H1 (cell line): ENCODE measurements at regions not wholly inside any gene's neighbourhood (a gene's known extent, or its start where the extent isn't known, plus 50 kb on each side); places are given as distances from the start of the nearest gene placed in this dataset.

Source experiments
- CTCF ChIA-PET: fragments of 300-600 bp; sonication (Branson Sonifier 250); formaldehyde crosslinking; loops from one replicate; lab custom pipeline; 2021; ENCODE audit not compliant: partially characterized antibody; lab: Charles Lee
- POLR2A ChIA-PET: fragments of 300-600 bp; sonication (Branson Sonifier 250); formaldehyde crosslinking; loops from one replicate; lab custom pipeline; 2021; ENCODE audit warnings: inconsistent platforms; ENCODE audit not compliant: partially characterized antibody; lab: Charles Lee
- DNase-seq, 2 experiments: peaks; one replicate each; pipeline versions ENCODE4 v3.0.0 to v3.0.0-alpha.2; 2010 to 2022; ENCODE audit warnings: low spot score in 2 of 2, low read depth in 1 of 2, mixed read lengths in 1 of 2
- FAIRE-seq: peaks from 2 replicates; lab custom pipeline; 2011; peaks lifted over from hg19 to GRCh38; lab: Jason Lieb, UNC
- H2AFZ ChIP-seq: 2 replicates; pipeline ENCODE4 v1.8.1; 2012; ENCODE audit warnings: low read length, inconsistent platforms
- H2AK5ac ChIP-seq: 2 replicates; pipeline ENCODE4 v1.6.1; 2013; ENCODE audit warnings: low read depth, low read length
- H2BK120ac ChIP-seq: replicated peaks from 2 replicates; pipeline ENCODE3; 2013; ENCODE audit warnings: low read depth, low read length, inconsistent platforms
- H2BK12ac ChIP-seq: 2 replicates; pipeline ENCODE4 v1.6.1; 2013; ENCODE audit warnings: low read depth, low read length
- H2BK15ac ChIP-seq: 2 replicates; pipeline ENCODE4 v1.6.1; 2013; ENCODE audit warnings: low read length
- H2BK20ac ChIP-seq: 2 replicates; pipeline ENCODE4 v1.6.1; 2013; ENCODE audit warnings: low read length
- H2BK5ac ChIP-seq: 2 replicates; pipeline ENCODE4 v1.6.1; 2013; ENCODE audit warnings: low read depth, low read length
- H3K14ac ChIP-seq: 2 replicates; pipeline ENCODE4 v1.6.1; 2013; ENCODE audit warnings: inconsistent platforms; ENCODE audit not compliant: insufficient read length
- H3K18ac ChIP-seq: 2 replicates; pipeline ENCODE4 v1.6.1; 2013; ENCODE audit warnings: low read length; ENCODE audit errors: extremely low read depth
- H3K23ac ChIP-seq: 2 replicates; pipeline ENCODE4 v1.6.1; 2013; ENCODE audit warnings: inconsistent platforms; ENCODE audit not compliant: insufficient read length
- H3K23me2 ChIP-seq: 2 replicates; pipeline ENCODE4 v1.6.1; 2013; ENCODE audit warnings: low read depth, low read length
- H3K27ac ChIP-seq: 2 replicates; pipeline ENCODE4 v1.6.1; 2011; ENCODE audit warnings: low read depth, low read length, inconsistent platforms
- H3K27me3 ChIP-seq, 4 experiments: replicated peaks in 1 of 4; 1 replicate in 1 of 4; 2 replicates in 3 of 4; pipeline versions ENCODE4 v1.6.1 to v1.8.1; 2011 to 2013; ENCODE audit warnings: low read length in 3 of 4, mild to moderate bottlenecking in 3 of 4, inconsistent platforms in 2 of 4, mixed read lengths in 2 of 4, moderate library complexity in 1 of 4; ENCODE audit not compliant: control insufficient read depth in 3 of 4, insufficient read depth in 3 of 4; ENCODE audit errors: extremely low read depth in 1 of 4
- H3K36me3 ChIP-seq, 4 experiments: 2 replicates each; pipeline versions ENCODE4 v1.6.1 to v1.8.1; 2011 to 2013; ENCODE audit warnings: mild to moderate bottlenecking in 4 of 4, low read length in 3 of 4, moderate library complexity in 2 of 4, control low read depth in 1 of 4, inconsistent platforms in 1 of 4; ENCODE audit not compliant: insufficient read depth in 4 of 4, control insufficient read depth in 2 of 4
- H3K4ac ChIP-seq: replicated peaks from 2 replicates; pipeline ENCODE3; 2013; ENCODE audit warnings: low read length, low read depth, mixed read lengths, inconsistent platforms; ENCODE audit not compliant: insufficient read length
- H3K4me1 ChIP-seq, 4 experiments: replicated peaks in 1 of 4; 1 replicate in 1 of 4; 2 replicates in 3 of 4; pipeline versions ENCODE4 v1.6.1 to v1.8.1; 2011 to 2013; ENCODE audit warnings: low read length in 3 of 4, inconsistent platforms in 2 of 4, mixed read lengths in 1 of 4; ENCODE audit not compliant: insufficient read depth in 4 of 4, control insufficient read depth in 3 of 4
- H3K4me2 ChIP-seq, 2 experiments: 2 replicates each; pipeline versions ENCODE4 v1.6.1 to v1.8.1; 2011 to 2013; ENCODE audit warnings: low read depth in 2 of 2, low read length in 2 of 2, control low read depth in 1 of 2, inconsistent platforms in 1 of 2, mild to moderate bottlenecking in 1 of 2; ENCODE audit not compliant: insufficient read depth in 1 of 2
- H3K4me3 ChIP-seq, 4 experiments: fragments of 200-600, 300-600 bp in 1 of 4; sonication (generic), shearing (Covaris generic), sonication (Bioruptor Twin) in 1 of 4; 2 replicates each; pipeline versions ENCODE4 v1.5.1 to v1.8.1; 2011 to 2016; ENCODE audit warnings: low read length in 4 of 4, low read depth in 3 of 4, control low read depth in 2 of 4, inconsistent platforms in 2 of 4, mild to moderate bottlenecking in 2 of 4, mixed read lengths in 1 of 4, moderate library complexity in 1 of 4; ENCODE audit not compliant: insufficient read depth in 2 of 4; ENCODE audit errors: extremely low read depth in 1 of 4
- H3K56ac ChIP-seq: replicated peaks from 2 replicates; pipeline ENCODE3; 2013; ENCODE audit warnings: low read depth, mild to moderate bottlenecking, mixed read lengths, low read length, inconsistent platforms; ENCODE audit not compliant: insufficient read length
- H3K79me1 ChIP-seq: 2 replicates; pipeline ENCODE4 v1.6.1; 2013; ENCODE audit warnings: low read depth, low read length, control low read depth
- H3K79me2 ChIP-seq, 2 experiments: 2 replicates each; pipeline versions ENCODE4 v1.6.1 to v1.8.1; 2012 to 2013; ENCODE audit warnings: low read length in 2 of 2, mild to moderate bottlenecking in 2 of 2, inconsistent platforms in 1 of 2; ENCODE audit not compliant: insufficient read depth in 2 of 2, control insufficient read depth in 1 of 2
- H3K9ac ChIP-seq, 4 experiments: replicated peaks in 1 of 4; 1 replicate in 1 of 4; 2 replicates in 3 of 4; pipeline versions ENCODE4 v1.6.1 to v1.8.1; 2011 to 2013; ENCODE audit warnings: low read depth in 3 of 4, low read length in 3 of 4, control low read depth in 2 of 4, mild to moderate bottlenecking in 2 of 4, moderate library complexity in 2 of 4, inconsistent platforms in 1 of 4; ENCODE audit errors: extremely low read depth in 1 of 4
- H3K9me3 ChIP-seq, 2 experiments: 2 replicates each; pipeline versions ENCODE4 v1.6.1 to v1.8.1; 2012 to 2013; ENCODE audit warnings: mild to moderate bottlenecking in 2 of 2, moderate library complexity in 2 of 2, control low read depth in 1 of 2, inconsistent platforms in 1 of 2, low read depth in 1 of 2, low read length in 1 of 2, mixed read lengths in 1 of 2; ENCODE audit not compliant: insufficient read depth in 2 of 2
- H4K20me1 ChIP-seq, 2 experiments: replicated peaks in 1 of 2; 2 replicates each; pipeline versions ENCODE3 to v1.8.1; 2011 to 2013; ENCODE audit warnings: inconsistent platforms in 2 of 2, low read length in 2 of 2, mild to moderate bottlenecking in 1 of 2; ENCODE audit not compliant: insufficient read depth in 2 of 2, control insufficient read depth in 1 of 2
- H4K5ac ChIP-seq: 2 replicates; pipeline ENCODE4 v1.6.1; 2013; ENCODE audit warnings: low read length, low read depth, mixed read lengths, inconsistent platforms; ENCODE audit not compliant: insufficient read length
- H4K8ac ChIP-seq: 2 replicates; pipeline ENCODE4 v1.8.0; 2013; ENCODE audit warnings: mild to moderate bottlenecking, moderate library complexity, low read length, inconsistent platforms; ENCODE audit not compliant: insufficient read depth; ENCODE audit errors: extremely low read depth
- H4K91ac ChIP-seq: replicated peaks from 2 replicates; pipeline ENCODE3; 2013; ENCODE audit warnings: low read length, mixed read lengths, inconsistent platforms; ENCODE audit not compliant: insufficient read length
- ATF3 ChIP-seq: IDR thresholded peaks from 2 replicates; pipeline ENCODE4 v1.6.1; 2011; ENCODE audit warnings: low read depth, mild to moderate bottlenecking, low read length; ENCODE audit not compliant: insufficient read depth
- BRCA1 ChIP-seq: IDR thresholded peaks from 2 replicates; pipeline ENCODE4 v1.6.1; 2012; ENCODE audit warnings: low read depth, low read length, improper control_type of control experiment
- CEBPB ChIP-seq: IDR thresholded peaks from 2 replicates; pipeline ENCODE4 v1.6.1; 2012; ENCODE audit warnings: low read depth, low read length
- PHF8 ChIP-seq: fragments of 200-600 bp; sonication (generic); conservative IDR thresholded peaks from 2 replicates; pipeline ENCODE4 v1.7.1; 2012; ENCODE audit warnings: low read depth, mild to moderate bottlenecking, inconsistent platforms, low read length, moderate library complexity
- SIRT6 ChIP-seq: IDR thresholded peaks from one replicate; pipeline ENCODE4 v1.7.1; 2012; ENCODE audit warnings: low read length, inconsistent platforms
- ZNF274 ChIP-seq: IDR thresholded peaks from 2 replicates; pipeline ENCODE4 v1.7.0; 2012; ENCODE audit warnings: low read length, borderline replicate concordance; ENCODE audit errors: extremely low read depth
- WGBS, 2 experiments: shearing (Covaris generic) in 1 of 2; methylation state at CpG; one replicate each; pipeline versions ENCODE4 v1.1.6 to v1.1.7; 2013 to 2015; ENCODE audit warnings: low lambda C conversion rate in 2 of 2, mixed read lengths in 2 of 2, inconsistent platforms in 1 of 2, low coverage in 1 of 2, missing lambda C conversion rate in 1 of 2; ENCODE audit not compliant: insufficient replicate concordance in 2 of 2, insufficient coverage in 1 of 2, insufficient read length in 1 of 2; ENCODE audit errors: extremely low coverage in 1 of 2, missing lambda C conversion rate in 1 of 2; 5-methylcytosine and 5-hydroxymethylcytosine counted together

DNA sequence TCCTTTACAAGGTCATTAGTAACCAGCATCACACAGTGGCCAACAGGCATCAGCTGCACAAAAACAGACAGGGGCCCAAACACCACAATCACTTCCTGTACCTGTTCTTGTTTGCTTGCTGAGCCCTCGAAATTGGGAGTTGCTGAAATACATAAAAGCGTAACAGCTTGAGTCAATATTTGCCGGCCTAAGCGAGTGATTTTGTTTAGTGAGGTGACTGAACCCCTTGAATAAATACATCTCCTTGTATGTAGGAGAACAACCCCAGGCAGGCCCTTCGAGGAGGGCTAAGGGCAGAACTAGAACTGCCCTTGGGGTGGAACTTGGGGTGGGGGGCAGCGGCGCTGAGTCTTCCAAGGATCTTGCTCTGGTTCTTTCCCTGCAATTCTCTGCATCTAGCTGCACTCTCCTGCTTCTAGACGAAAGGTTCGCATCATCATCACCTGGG, 502.5 kb downstream of the RASEF start:
- no peak overlapping the region for H4K5ac ChIP-seq
- H3K79me1 ChIP-seq: no peaks in the 10 kb centered on the region
- no peak overlapping the region for H3K9ac ChIP-seq
- peaks cover 0 to 2% of the 10 kb centered on the region in 2 experiments for H4K20me1 ChIP-seq
- H2BK15ac ChIP-seq: no peak overlapping the region
- no peak overlapping the region for H3K14ac ChIP-seq
- CTCF ChIA-PET: interaction anchor here (0.6 to 2.2 kb wide), 4 partner anchors 10 to 344 kb away, joined by 3 to 8 read pairs (median 4); no protein-coding TSS in a partner anchor
- H3K4ac ChIP-seq: no peak overlapping the region
- POLR2A ChIA-PET: no interaction called here
- peaks cover 0 to 4% (median 0%) of the 10 kb centered on the region in 4 experiments; a peak in 2 of 7 replicates for H3K4me1 ChIP-seq
- H3K23me2 ChIP-seq: peaks cover 2% of the 10 kb centered on the region; the same call in 1 of the 2 replicates
- no peak overlapping the region for H2BK120ac ChIP-seq
- H3K18ac ChIP-seq: no peak overlapping the region
- H2BK12ac ChIP-seq: no peak overlapping the region
- H3K4me2 ChIP-seq: no peak overlapping the region
- no peaks in the 10 kb centered on the region; a peak in 1 of 4 replicates for H3K79me2 ChIP-seq
- no peak overlapping the region for H3K56ac ChIP-seq
- no peak overlapping the region for H3K4me3 ChIP-seq
- H4K91ac ChIP-seq: no peak overlapping the region
- H2BK20ac ChIP-seq: no peak overlapping the region
- no peak overlapping the region for H3K23ac ChIP-seq
- no peaks in the 10 kb centered on the region; a peak in 1 of 4 replicates for H3K9me3 ChIP-seq
- no peaks in the 10 kb centered on the region for H3K27me3 ChIP-seq
- H2BK5ac ChIP-seq: no peak overlapping the region
- TF ChIP-seq CEBPB (no peak), PHF8 (no peak), SIRT6 (no peak), BRCA1 (no peak), ZNF274 (no peak), ATF3 (no peak)
- TF ChIP-seq, all 59 proteins: peak for 0
- no peak overlapping the region for H3K27ac ChIP-seq
- no peak overlapping the region for H2AFZ ChIP-seq
- no peak overlapping the region for H4K8ac ChIP-seq
- no peak for FAIRE-seq
- no peaks in the 10 kb centered on the region for H3K36me3 ChIP-seq
- H2AK5ac ChIP-seq: no peak overlapping the region; the same call in 1 of the 2 replicates
- 88% methylated on average over 9 of the region's 9 CpGs; no CpG with 5 or more reads in 1 of the 2 experiments for WGBS, 2 experiments
- DNase-seq: no peak
